H1 (cell line): ENCODE measurements at regions not wholly inside any gene's neighbourhood (a gene's known extent, or its start where the extent isn't known, plus 50 kb on each side); places are given as distances from the start of the nearest gene placed in this dataset.

Experiments used
- CTCF ChIP-seq, 3 experiments: IDR thresholded peaks; 1 replicate in 2 of 3; 2 replicates in 1 of 3; pipeline versions ENCODE4 v1.5.1 to v1.6.1; 2011; ENCODE audit warnings: low read length in 3 of 3, mild to moderate bottlenecking in 3 of 3, inconsistent platforms in 2 of 3, low read depth in 1 of 3, moderate library complexity in 1 of 3; ENCODE audit not compliant: insufficient read depth in 1 of 3; ENCODE audit errors: control extremely low read depth in 1 of 3
- PHF8 ChIP-seq: fragments of 200-600 bp; sonication (generic); conservative IDR thresholded peaks from 2 replicates; pipeline ENCODE4 v1.7.1; 2012; ENCODE audit warnings: low read depth, mild to moderate bottlenecking, inconsistent platforms, low read length, moderate library complexity

- TF ChIP-seq CTCF (IDR thresholded peaks at IDR 0.05; ENCODE audit: control extremely low read depth in 1 of 3, insufficient read depth in 1 of 3, low read depth in 1 of 3, low read length in 3 of 3) (no peak), PHF8 (no peak)
These were observed 161.6 kb downstream of the CHIC2 start for GRCh38 chr4:53902786-53903185.
